H9 (cell line): ENCODE measurements at regions not wholly inside any gene's neighbourhood (a gene's known extent, or its start where the extent isn't known, plus 50 kb on each side); places are given as distances from the start of the nearest gene placed in this dataset.

Experiments
- DNase-seq: peaks from one replicate; pipeline ENCODE4 v3.0.0-alpha.2; 2017
- H2AFZ ChIP-seq: one replicate; pipeline ENCODE4 v1.6.1; 2013; ENCODE audit warnings: mild to moderate bottlenecking, low read length, control low read depth, moderate library complexity
- H2AK5ac ChIP-seq: 2 replicates; pipeline ENCODE4 v1.6.1; 2013; ENCODE audit warnings: low read length, control low read depth, mixed read lengths; ENCODE audit not compliant: insufficient read length
- H2BK120ac ChIP-seq: one replicate; pipeline ENCODE4 v1.6.1; 2013; ENCODE audit warnings: low read depth, mild to moderate bottlenecking, low read length, control low read depth, inconsistent platforms; ENCODE audit not compliant: poor library complexity, severe bottlenecking
- H2BK12ac ChIP-seq: 2 replicates; pipeline ENCODE4 v1.6.1; 2013; ENCODE audit warnings: low read length, control low read depth, mixed read lengths, low read depth; ENCODE audit not compliant: insufficient read length
- H2BK15ac ChIP-seq: 2 replicates; pipeline ENCODE4 v1.6.1; 2013; ENCODE audit warnings: low read depth, low read length, control low read depth
- H2BK20ac ChIP-seq: one replicate; pipeline ENCODE4 v1.6.1; 2013; ENCODE audit warnings: low read depth, mild to moderate bottlenecking, low read length, control low read depth, inconsistent platforms; ENCODE audit not compliant: poor library complexity, severe bottlenecking
- H2BK5ac ChIP-seq: 2 replicates; pipeline ENCODE4 v1.6.1; 2013; ENCODE audit warnings: low read length, control low read depth, mixed read lengths; ENCODE audit not compliant: insufficient read length
- H3K14ac ChIP-seq: 2 replicates; pipeline ENCODE4 v1.6.1; 2013; ENCODE audit warnings: low read length, control low read depth; ENCODE audit not compliant: insufficient read depth
- H3K18ac ChIP-seq: 2 replicates; pipeline ENCODE4 v1.6.1; 2013; ENCODE audit warnings: low read depth, mild to moderate bottlenecking, mixed read lengths, low read length, control low read depth; ENCODE audit not compliant: insufficient read length
- H3K23ac ChIP-seq: 2 replicates; pipeline ENCODE4 v1.6.1; 2013; ENCODE audit warnings: low read length, control low read depth, mixed read lengths, low read depth; ENCODE audit not compliant: insufficient read length
- H3K23me2 ChIP-seq: 2 replicates; pipeline ENCODE4 v1.6.1; 2013; ENCODE audit warnings: low read depth, mild to moderate bottlenecking, mixed read lengths, low read length, control low read depth; ENCODE audit not compliant: insufficient read length, poor library complexity, severe bottlenecking
- H3K27ac ChIP-seq: 2 replicates; pipeline ENCODE4 v1.5.1; 2013; ENCODE audit warnings: low read length, control low read depth, mixed read lengths, low read depth; ENCODE audit not compliant: insufficient read length
- H3K27me3 ChIP-seq: 2 replicates; pipeline ENCODE4 v1.6.1; 2013; ENCODE audit warnings: low read length, control low read depth, inconsistent platforms; ENCODE audit not compliant: insufficient read depth
- H3K4ac ChIP-seq: 2 replicates; pipeline ENCODE4 v1.6.1; 2013; ENCODE audit warnings: low read depth, mild to moderate bottlenecking, control low read depth, inconsistent platforms, low read length, moderate library complexity
- H3K4me1 ChIP-seq: 2 replicates; pipeline ENCODE4 v1.6.1; 2013; ENCODE audit warnings: low read length, control low read depth, inconsistent platforms; ENCODE audit not compliant: insufficient read depth
- H3K4me2 ChIP-seq: 2 replicates; pipeline ENCODE4 v1.6.1; 2013; ENCODE audit warnings: low read length, control low read depth, mixed read lengths; ENCODE audit not compliant: insufficient read length, insufficient read depth
- H3K56ac ChIP-seq: 2 replicates; pipeline ENCODE4 v1.6.1; 2013; ENCODE audit warnings: low read depth, mild to moderate bottlenecking, mixed read lengths, low read length, control low read depth; ENCODE audit not compliant: insufficient read length
- H3K79me1 ChIP-seq: 2 replicates; pipeline ENCODE4 v1.6.1; 2013; ENCODE audit warnings: low read depth, mild to moderate bottlenecking, moderate library complexity, low read length, control low read depth, inconsistent platforms; ENCODE audit not compliant: insufficient read depth, poor library complexity, severe bottlenecking
- H3K79me2 ChIP-seq: 2 replicates; pipeline ENCODE4 v1.6.1; 2013; ENCODE audit warnings: low read length, control low read depth, inconsistent platforms; ENCODE audit not compliant: insufficient read depth
- H3K9ac ChIP-seq: 2 replicates; pipeline ENCODE4 v1.6.1; 2013; ENCODE audit warnings: low read length, control low read depth, mixed read lengths; ENCODE audit not compliant: insufficient read length; ENCODE audit errors: extremely low read depth
- H3K9me3 ChIP-seq: one replicate; pipeline ENCODE4 v1.6.1; 2013; ENCODE audit warnings: low read depth, low read length, inconsistent platforms; ENCODE audit not compliant: control insufficient read depth
- H3T11ph ChIP-seq: one replicate; pipeline ENCODE4 v1.6.1; 2013; ENCODE audit warnings: mild to moderate bottlenecking, low read length, control low read depth, inconsistent platforms
- H4K20me1 ChIP-seq: one replicate; pipeline ENCODE4 v1.6.1; 2013; ENCODE audit not compliant: control insufficient read depth, insufficient read length, insufficient read depth
- H4K5ac ChIP-seq: 2 replicates; pipeline ENCODE4 v1.6.1; 2013; ENCODE audit warnings: low read depth, mild to moderate bottlenecking, mixed read lengths, low read length, control low read depth; ENCODE audit not compliant: insufficient read length
- H4K8ac ChIP-seq: replicated peaks from 2 replicates; pipeline ENCODE4 v1.6.1; 2013; ENCODE audit warnings: low read length, control low read depth, mixed read lengths, low read depth; ENCODE audit not compliant: insufficient read length
- H4K91ac ChIP-seq: 2 replicates; pipeline ENCODE4 v1.6.1; 2013; ENCODE audit warnings: low read depth, mild to moderate bottlenecking, moderate library complexity, mixed read lengths, low read length, control low read depth; ENCODE audit not compliant: insufficient read length
- H3K27ac Mint-ChIP-seq, 3 experiments: 2 replicates in 2 of 3; 3 replicates in 1 of 3; pipeline ENCODE4 v1.8.0; 2020 to 2021; ENCODE audit warnings: mixed read lengths in 3 of 3, mild to moderate bottlenecking in 1 of 3, moderate library complexity in 1 of 3
- H3K27me3 Mint-ChIP-seq: 2 replicates; pipeline ENCODE4 v1.8.0; 2021; ENCODE audit warnings: low read depth, mild to moderate bottlenecking, moderate library complexity, mixed read lengths
- H3K36me3 Mint-ChIP-seq, 3 experiments: 2 replicates in 2 of 3; 3 replicates in 1 of 3; pipeline ENCODE4 v1.8.0; 2020 to 2021; ENCODE audit warnings: low read depth in 3 of 3, mixed read lengths in 3 of 3; ENCODE audit not compliant: insufficient read depth in 1 of 3
- H3K4me1 Mint-ChIP-seq, 2 experiments: 2 replicates each; pipeline ENCODE4 v1.8.0; 2020; ENCODE audit warnings: mixed read lengths in 2 of 2
- H3K4me3 Mint-ChIP-seq, 2 experiments: 2 replicates in 1 of 2; 3 replicates in 1 of 2; pipeline ENCODE4 v1.8.0; 2020 to 2021; ENCODE audit warnings: mild to moderate bottlenecking in 2 of 2, mixed read lengths in 2 of 2, moderate library complexity in 1 of 2
- H3K9me3 Mint-ChIP-seq, 2 experiments: 2 replicates in 1 of 2; 3 replicates in 1 of 2; pipeline ENCODE4 v1.8.0; 2020; ENCODE audit warnings: mild to moderate bottlenecking in 2 of 2, mixed read lengths in 2 of 2, moderate library complexity in 1 of 2
- WGBS: extraction: QIAGEN DNeasy Blood & Tissue Kit; methylation state at CpG from one replicate; pipeline ENCODE4 v1.1.7; 2013; ENCODE audit warnings: missing lambda C conversion rate, low lambda C conversion rate, mixed read lengths; ENCODE audit not compliant: insufficient read length; ENCODE audit errors: extremely low coverage; 5-methylcytosine and 5-hydroxymethylcytosine counted together
- TF ChIP-seq, protein P1 (sequence below): fragments of 200-600 bp; sonication (generic); conservative IDR thresholded peaks from 3 replicates; pipeline ENCODE4 v1.8.0; 2021; ENCODE audit warnings: antibody characterized with exemption, mild to moderate bottlenecking

GRCh38 chr3:106920609-106921008 is 456.6 kb upstream of the CCDC54 start:
- Histone ChIP-seq H4K91ac (no peak overlapping the region), H4K20me1 (no peaks in the 10 kb centered on the region), H2BK20ac (no peak overlapping the region), H3K27ac (no peak overlapping the region), H3K9ac (no peak overlapping the region), H3K23ac (no peak overlapping the region), H3K4me2 (no peak overlapping the region), H3K27me3 (no peaks in the 10 kb centered on the region), H2AFZ (no peak overlapping the region), H3K9me3 (no peaks in the 10 kb centered on the region), H4K5ac (no peak overlapping the region), H3K4me1 (no peaks in the 10 kb centered on the region), H4K8ac (no peak overlapping the region), H2BK120ac (no peak overlapping the region), H3K4ac (no peak overlapping the region), H2BK15ac (no peak overlapping the region), H3K79me1 (no peaks in the 10 kb centered on the region), H3K79me2 (no peaks in the 10 kb centered on the region), H2BK5ac (no peak overlapping the region), H2AK5ac (no peak overlapping the region), H3K18ac (no peak overlapping the region), H3K23me2 (no peaks in the 10 kb centered on the region), H3T11ph (no peak overlapping the region), H3K56ac (no peak overlapping the region), H2BK12ac (no peak overlapping the region), H3K14ac (no peak overlapping the region)
- DNase-seq: no peak
- Mint-ChIP-seq H3K27ac (no peak overlapping the region), H3K36me3 (peaks cover 1 to 16% (median 4%) of the 10 kb centered on the region in 3 experiments; a peak in 4 of 7 replicates), H3K4me3 (no peak overlapping the region), H3K4me1 (peaks cover 3 to 4% of the 10 kb centered on the region in 2 experiments), H3K27me3 (no peaks in the 10 kb centered on the region), H3K9me3 (no peaks in the 10 kb centered on the region; a peak in 1 of 5 replicates)
- TF ChIP-seq, protein P1, sequence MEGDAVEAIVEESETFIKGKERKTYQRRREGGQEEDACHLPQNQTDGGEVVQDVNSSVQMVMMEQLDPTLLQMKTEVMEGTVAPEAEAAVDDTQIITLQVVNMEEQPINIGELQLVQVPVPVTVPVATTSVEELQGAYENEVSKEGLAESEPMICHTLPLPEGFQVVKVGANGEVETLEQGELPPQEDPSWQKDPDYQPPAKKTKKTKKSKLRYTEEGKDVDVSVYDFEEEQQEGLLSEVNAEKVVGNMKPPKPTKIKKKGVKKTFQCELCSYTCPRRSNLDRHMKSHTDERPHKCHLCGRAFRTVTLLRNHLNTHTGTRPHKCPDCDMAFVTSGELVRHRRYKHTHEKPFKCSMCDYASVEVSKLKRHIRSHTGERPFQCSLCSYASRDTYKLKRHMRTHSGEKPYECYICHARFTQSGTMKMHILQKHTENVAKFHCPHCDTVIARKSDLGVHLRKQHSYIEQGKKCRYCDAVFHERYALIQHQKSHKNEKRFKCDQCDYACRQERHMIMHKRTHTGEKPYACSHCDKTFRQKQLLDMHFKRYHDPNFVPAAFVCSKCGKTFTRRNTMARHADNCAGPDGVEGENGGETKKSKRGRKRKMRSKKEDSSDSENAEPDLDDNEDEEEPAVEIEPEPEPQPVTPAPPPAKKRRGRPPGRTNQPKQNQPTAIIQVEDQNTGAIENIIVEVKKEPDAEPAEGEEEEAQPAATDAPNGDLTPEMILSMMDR: no peak
- no CpG with 5 or more reads among the region's 3 CpGs for WGBS
